ENCODE measurements at regions not wholly inside any gene's neighbourhood (a gene's known extent, or its start where the extent isn't known, plus 50 kb on each side); places are given as distances from the start of the nearest gene placed in this dataset.

GRCh38 chr2:195413422-195413821 is 243.6 kb upstream of the SLC39A10 start:
- WGBS, 5 donors: 62 to 79% (median 71%) methylated on average over 8 of the region's 8 CpGs
- Histone ChIP-seq H3K36me3 (no peaks in the 10 kb centered on the region), H3K4me1 (no peaks in the 10 kb centered on the region), H3K27me3 (no peaks in the 10 kb centered on the region), H3K9me3 (no peaks in the 10 kb centered on the region), H3K4me3 (no peak overlapping the region), H3K27ac (no peak overlapping the region)
- intact Hi-C loops (cut with DNase I; ENCODE audit: low total_unique reads): no loop called here
- no peak for TF ChIP-seq CTCF (IDR thresholded peaks at IDR 0.05)
- DNase-seq: no peak

DNA sequence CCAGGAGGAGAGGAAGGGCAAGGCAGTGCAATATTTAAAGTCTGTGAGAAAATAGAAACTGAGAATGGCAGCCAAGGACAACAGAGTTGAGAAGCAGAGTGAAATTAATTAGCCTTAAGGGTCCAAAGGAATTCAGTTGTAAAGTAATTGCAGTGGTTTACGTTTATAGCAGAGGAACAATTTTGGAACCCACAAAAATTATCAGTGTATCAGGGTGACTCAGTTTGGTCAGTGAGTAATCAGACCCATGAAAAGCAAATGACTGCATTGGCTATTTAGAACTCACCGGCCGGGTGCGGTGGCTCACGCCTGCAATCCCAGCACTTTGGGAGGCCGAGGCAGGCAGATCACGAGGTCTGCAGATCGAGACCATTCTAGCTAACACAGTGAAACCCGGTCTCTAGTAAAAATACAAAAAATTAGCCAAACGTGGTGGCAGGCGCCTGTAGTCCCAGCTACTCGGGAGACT is 245.8 kb upstream of the SLC39A10 start:
- H3K36me3 ChIP-seq: no peaks in the 10 kb centered on the region
- no peak overlapping the region for H3K4me3 ChIP-seq
- H3K9me3 ChIP-seq: no peaks in the 10 kb centered on the region
- H3K4me1 ChIP-seq: no peaks in the 10 kb centered on the region
- intact Hi-C loops (cut with DNase I; ENCODE audit: low total_unique reads): no loop called here
- WGBS, 5 donors: 83 to 94% (median 92%) methylated on average over 12 of the region's 12 CpGs
- no peak for DNase-seq
- no peak overlapping the region for H3K27ac ChIP-seq
- H3K27me3 ChIP-seq: no peaks in the 10 kb centered on the region
- no peak for TF ChIP-seq EP300 (IDR thresholded peaks at IDR 0.05)
- TF ChIP-seq CTCF (IDR thresholded peaks at IDR 0.05): no peak
- TF ChIP-seq POLR2AphosphoS5 (IDR thresholded peaks at IDR 0.05): no peak
- no peak for TF ChIP-seq POLR2A (IDR thresholded peaks at IDR 0.05)

- Histone ChIP-seq H3K27ac (no peak overlapping the region), H3K27me3 (no peaks in the 10 kb centered on the region), H3K36me3 (no peaks in the 10 kb centered on the region), H3K4me1 (no peaks in the 10 kb centered on the region), H3K4me3 (no peak overlapping the region), H3K9me3 (no peaks in the 10 kb centered on the region)
- TF ChIP-seq POLR2A (IDR thresholded peaks at IDR 0.05) (no peak), CTCF (IDR thresholded peaks at IDR 0.05) (no peak), POLR2AphosphoS5 (IDR thresholded peaks at IDR 0.05) (no peak), EP300 (IDR thresholded peaks at IDR 0.05) (no peak)
- intact Hi-C loops (cut with DNase I; ENCODE audit: low total_unique reads): no loop called here
- WGBS, 5 donors: 63 to 71% (median 67%) methylated on average over 2 of the region's 2 CpGs
- DNase-seq: no peak
Measured at GRCh38 chr2:195410074-195410671, 246.9 kb upstream of the SLC39A10 start.

- H3K36me3 ChIP-seq: no peaks in the 10 kb centered on the region
- no peak overlapping the region for H3K4me3 ChIP-seq
- DNase-seq: no peak
- 95 to 97% (median 96%) methylated on average over 1 of the region's 1 CpG for WGBS, 5 donors
- no peaks in the 10 kb centered on the region for H3K4me1 ChIP-seq
- no peak overlapping the region for H3K27ac ChIP-seq
- no peaks in the 10 kb centered on the region for H3K9me3 ChIP-seq
- intact Hi-C loops (cut with DNase I; ENCODE audit: low total_unique reads): no loop called here
- no peaks in the 10 kb centered on the region for H3K27me3 ChIP-seq
- TF ChIP-seq POLR2A (IDR thresholded peaks at IDR 0.05) (no peak), POLR2AphosphoS5 (IDR thresholded peaks at IDR 0.05) (no peak), EP300 (IDR thresholded peaks at IDR 0.05) (no peak), CTCF (IDR thresholded peaks at IDR 0.05) (no peak)
Measured at GRCh38 chr2:195408811-195409210, 248.2 kb upstream of the SLC39A10 start.

Data from stomach (tissue), 8 donors.